ENCODE measurements at regions not wholly inside any gene's neighbourhood (a gene's known extent, or its start where the extent isn't known, plus 50 kb on each side); places are given as distances from the start of the nearest gene placed in this dataset.

- TF ChIP-seq CEBPB (IDR thresholded peaks at IDR 0.05) = no peak
- TF ChIP-seq YY1 (IDR thresholded peaks at IDR 0.05; ENCODE audit: low read depth) = no peak
- TF ChIP-seq USF1 (IDR thresholded peaks at IDR 0.05) = no peak
- no peak for TF ChIP-seq NFIC (IDR thresholded peaks at IDR 0.05)
- TF ChIP-seq TEAD4 (IDR thresholded peaks at IDR 0.05) = no peak
- TF ChIP-seq TCF12 (IDR thresholded peaks at IDR 0.05; ENCODE audit: low read depth) = no peak
- TF ChIP-seq EP300 (IDR thresholded peaks at IDR 0.05; ENCODE audit: borderline replicate concordance) = no peak
- TF ChIP-seq RAD21 (IDR thresholded peaks at IDR 0.05; ENCODE audit: low read depth) = no peak
- no peak for TF ChIP-seq FOXM1 (IDR thresholded peaks at IDR 0.05; ENCODE audit: borderline replicate concordance, low read depth)
- no peak for TF ChIP-seq ZBTB7A (IDR thresholded peaks at IDR 0.05; ENCODE audit: low read depth)
- no peak for TF ChIP-seq TAF1 (IDR thresholded peaks at IDR 0.05; ENCODE audit: low read depth)
- no peak for TF ChIP-seq CREB1 (IDR thresholded peaks at IDR 0.05; ENCODE audit: low read depth)
- no peak for TF ChIP-seq MAX (IDR thresholded peaks at IDR 0.05)
These were observed 1184.4 kb upstream of the PABPC4L start for GRCh38 chr4:135385830-135386581.

DNA sequence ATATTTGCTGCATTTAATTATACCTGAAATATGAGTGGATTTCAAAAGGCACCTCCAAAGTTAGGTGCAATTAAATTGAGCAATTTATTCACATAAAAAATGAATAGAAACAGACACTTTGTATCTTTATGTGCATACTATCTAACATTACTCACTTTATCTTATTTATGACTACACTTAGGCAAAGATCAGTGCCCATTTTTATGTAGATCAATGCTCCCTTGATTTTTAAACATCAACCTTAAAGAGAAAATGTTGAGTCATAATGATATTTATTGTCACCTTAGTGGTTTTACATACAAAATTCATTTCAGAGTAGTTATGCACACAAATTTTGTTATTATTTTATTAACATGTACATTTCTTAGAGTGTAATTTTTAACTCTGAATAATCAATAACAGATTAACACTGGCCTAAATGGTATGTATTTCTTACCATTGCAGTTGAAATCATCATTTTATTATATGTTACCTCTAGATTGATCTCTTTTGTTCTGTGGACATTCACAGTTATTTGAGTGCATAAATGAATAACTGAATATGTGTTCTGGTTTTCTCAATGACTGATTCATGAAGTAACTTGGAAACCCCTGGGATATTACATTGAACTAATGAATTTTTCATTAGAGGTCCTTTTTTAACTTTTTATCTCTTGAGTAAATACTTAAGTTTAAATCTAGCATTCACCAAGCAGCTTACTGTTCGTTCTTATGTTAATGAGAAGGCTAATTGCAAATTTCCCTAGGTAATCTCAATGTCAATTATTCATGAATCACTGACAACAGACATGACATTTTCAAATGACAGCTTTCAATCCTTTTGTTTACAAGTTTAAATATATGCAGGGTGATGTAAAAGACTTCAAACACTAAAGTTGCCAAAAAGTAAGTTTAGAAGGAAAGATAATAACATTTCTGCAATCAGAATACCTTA is 1182.0 kb upstream of the PABPC4L start:
- TF ChIP-seq TCF12 (IDR thresholded peaks at IDR 0.05; ENCODE audit: low read depth) = no peak
- TF ChIP-seq, protein P1, sequence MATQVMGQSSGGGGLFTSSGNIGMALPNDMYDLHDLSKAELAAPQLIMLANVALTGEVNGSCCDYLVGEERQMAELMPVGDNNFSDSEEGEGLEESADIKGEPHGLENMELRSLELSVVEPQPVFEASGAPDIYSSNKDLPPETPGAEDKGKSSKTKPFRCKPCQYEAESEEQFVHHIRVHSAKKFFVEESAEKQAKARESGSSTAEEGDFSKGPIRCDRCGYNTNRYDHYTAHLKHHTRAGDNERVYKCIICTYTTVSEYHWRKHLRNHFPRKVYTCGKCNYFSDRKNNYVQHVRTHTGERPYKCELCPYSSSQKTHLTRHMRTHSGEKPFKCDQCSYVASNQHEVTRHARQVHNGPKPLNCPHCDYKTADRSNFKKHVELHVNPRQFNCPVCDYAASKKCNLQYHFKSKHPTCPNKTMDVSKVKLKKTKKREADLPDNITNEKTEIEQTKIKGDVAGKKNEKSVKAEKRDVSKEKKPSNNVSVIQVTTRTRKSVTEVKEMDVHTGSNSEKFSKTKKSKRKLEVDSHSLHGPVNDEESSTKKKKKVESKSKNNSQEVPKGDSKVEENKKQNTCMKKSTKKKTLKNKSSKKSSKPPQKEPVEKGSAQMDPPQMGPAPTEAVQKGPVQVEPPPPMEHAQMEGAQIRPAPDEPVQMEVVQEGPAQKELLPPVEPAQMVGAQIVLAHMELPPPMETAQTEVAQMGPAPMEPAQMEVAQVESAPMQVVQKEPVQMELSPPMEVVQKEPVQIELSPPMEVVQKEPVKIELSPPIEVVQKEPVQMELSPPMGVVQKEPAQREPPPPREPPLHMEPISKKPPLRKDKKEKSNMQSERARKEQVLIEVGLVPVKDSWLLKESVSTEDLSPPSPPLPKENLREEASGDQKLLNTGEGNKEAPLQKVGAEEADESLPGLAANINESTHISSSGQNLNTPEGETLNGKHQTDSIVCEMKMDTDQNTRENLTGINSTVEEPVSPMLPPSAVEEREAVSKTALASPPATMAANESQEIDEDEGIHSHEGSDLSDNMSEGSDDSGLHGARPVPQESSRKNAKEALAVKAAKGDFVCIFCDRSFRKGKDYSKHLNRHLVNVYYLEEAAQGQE (IDR thresholded peaks at IDR 0.05; ENCODE audit: low read depth) = no peak
- no peak for TF ChIP-seq FOXM1 (IDR thresholded peaks at IDR 0.05; ENCODE audit: borderline replicate concordance, low read depth)
- no peak for TF ChIP-seq YY1 (IDR thresholded peaks at IDR 0.05; ENCODE audit: low read depth)
- no peak for TF ChIP-seq RAD21 (IDR thresholded peaks at IDR 0.05; ENCODE audit: low read depth)
- TF ChIP-seq TAF1 (IDR thresholded peaks at IDR 0.05; ENCODE audit: low read depth) = no peak
- no peak for TF ChIP-seq NFIC (IDR thresholded peaks at IDR 0.05)
- no peak for TF ChIP-seq EP300 (IDR thresholded peaks at IDR 0.05; ENCODE audit: borderline replicate concordance)
- no peak for TF ChIP-seq EGR1 (IDR thresholded peaks at IDR 0.05)
- TF ChIP-seq ZBTB7A (IDR thresholded peaks at IDR 0.05; ENCODE audit: low read depth) = no peak

GRCh38 chr4:135382280-135382959 is 1180.8 kb upstream of the PABPC4L start:
- TF ChIP-seq EP300 (IDR thresholded peaks at IDR 0.05; ENCODE audit: borderline replicate concordance) (no peak), TEAD4 (IDR thresholded peaks at IDR 0.05) (no peak), ZBTB7A (IDR thresholded peaks at IDR 0.05; ENCODE audit: low read depth) (no peak), NFIC (IDR thresholded peaks at IDR 0.05) (no peak), USF1 (IDR thresholded peaks at IDR 0.05) (no peak), YY1 (IDR thresholded peaks at IDR 0.05; ENCODE audit: low read depth) (no peak), RAD21 (IDR thresholded peaks at IDR 0.05; ENCODE audit: low read depth) (no peak), CREB1 (IDR thresholded peaks at IDR 0.05; ENCODE audit: low read depth) (no peak), EGR1 (IDR thresholded peaks at IDR 0.05) (no peak), CEBPB (IDR thresholded peaks at IDR 0.05) (no peak), TAF1 (IDR thresholded peaks at IDR 0.05; ENCODE audit: low read depth) (no peak), MAX (IDR thresholded peaks at IDR 0.05) (no peak), TCF12 (IDR thresholded peaks at IDR 0.05; ENCODE audit: low read depth) (no peak), FOXM1 (IDR thresholded peaks at IDR 0.05; ENCODE audit: borderline replicate concordance, low read depth) (no peak)
- TF ChIP-seq, protein P1 (IDR thresholded peaks at IDR 0.05; ENCODE audit: low read depth) = no peak

- TF ChIP-seq RAD21 (IDR thresholded peaks at IDR 0.05; ENCODE audit: low read depth) (no peak), TEAD4 (IDR thresholded peaks at IDR 0.05) (no peak), ZBTB7A (IDR thresholded peaks at IDR 0.05; ENCODE audit: low read depth) (no peak)
These were observed 1170.5 kb upstream of the PABPC4L start for GRCh38 chr4:135372131-135372530.

DNA sequence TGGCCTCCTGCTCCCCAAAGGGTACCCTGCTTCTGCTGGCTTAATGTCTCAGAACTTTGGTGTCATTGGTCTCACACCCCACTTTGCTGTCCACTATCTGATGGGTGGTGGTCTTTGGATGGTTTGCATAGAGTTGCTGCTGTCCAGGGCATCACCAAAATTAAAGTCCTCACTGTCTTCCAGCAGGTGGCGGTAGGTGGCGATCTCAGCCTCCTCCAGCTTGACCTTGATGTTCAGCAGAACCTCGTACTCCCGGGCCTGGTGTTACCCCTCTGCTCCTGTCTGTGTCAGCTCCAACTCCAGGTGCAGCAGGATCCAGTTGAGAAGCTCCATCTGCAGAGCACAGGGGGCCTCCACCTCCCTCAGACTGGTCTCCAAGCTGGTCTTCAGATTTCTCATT is 1169.5 kb upstream of the PABPC4L start:
- TF ChIP-seq USF1 (IDR thresholded peaks at IDR 0.05) (no peak), TAF1 (IDR thresholded peaks at IDR 0.05; ENCODE audit: low read depth) (no peak), CEBPB (IDR thresholded peaks at IDR 0.05) (no peak), EGR1 (IDR thresholded peaks at IDR 0.05) (no peak), RAD21 (IDR thresholded peaks at IDR 0.05; ENCODE audit: low read depth) (peak; percentile 30), TCF12 (IDR thresholded peaks at IDR 0.05; ENCODE audit: low read depth) (no peak), MAX (IDR thresholded peaks at IDR 0.05) (no peak)
- TF ChIP-seq, protein P1 (IDR thresholded peaks at IDR 0.05; ENCODE audit: low read depth) = no peak
